ENCODE measurements at regions not wholly inside any gene's neighbourhood (a gene's known extent, or its start where the extent isn't known, plus 50 kb on each side); places are given as distances from the start of the nearest gene placed in this dataset.

- DNase-seq: no peak
These were observed 191.3 kb downstream of the MID1IP1 start for GRCh38 chrX:38992441-38993096.

- no peak for DNase-seq
These were observed 192.2 kb downstream of the MID1IP1 start for GRCh38 chrX:38993500-38993899.

GRCh38 chrX:38999099-38999498, 197.8 kb downstream of the MID1IP1 start:
- no peak for DNase-seq

- DNase-seq: no peak
These were observed 198.9 kb downstream of the MID1IP1 start for GRCh38 chrX:38999967-39000745.

- DNase-seq: no peak
These were observed 199.5 kb downstream of the MID1IP1 start for GRCh38 chrX:39000802-39001201.

GRCh38 chrX:39002466-39002865, 201.2 kb downstream of the MID1IP1 start:
- DNase-seq: no peak

- DNase-seq: peak; percentile 53 to 74
These were observed 207.3 kb downstream of the MID1IP1 start for GRCh38 chrX:39008549-39008948.

- no peak for DNase-seq
These were observed 210.4 kb downstream of the MID1IP1 start for GRCh38 chrX:39011454-39012221.

GRCh38 chrX:39012621-39013111, 211.4 kb downstream of the MID1IP1 start:
- no peak for DNase-seq

- no peak for DNase-seq
These were observed 215.3 kb downstream of the MID1IP1 start for GRCh38 chrX:39016556-39016955.

GRCh38 chrX:39017077-39017476, 215.8 kb downstream of the MID1IP1 start:
- no peak for DNase-seq

- no peak for DNase-seq
These were observed 216.5 kb downstream of the MID1IP1 start for GRCh38 chrX:39017716-39018115.

- DNase-seq: no peak
These were observed 217.3 kb downstream of the MID1IP1 start for GRCh38 chrX:39018541-39018940.

GRCh38 chrX:39019056-39019455, 217.8 kb downstream of the MID1IP1 start:
- no peak for DNase-seq

- DNase-seq: peak; percentile 38
These were observed 218.9 kb downstream of the MID1IP1 start for GRCh38 chrX:39020051-39020669.

- no peak for DNase-seq
These were observed 220.8 kb downstream of the MID1IP1 start for GRCh38 chrX:39022106-39022505.

- DNase-seq: no peak
These were observed 228.0 kb downstream of the MID1IP1 start for GRCh38 chrX:39029221-39029620.

- DNase-seq: no peak
These were observed 229.4 kb downstream of the MID1IP1 start for GRCh38 chrX:39030636-39031035.

- no peak for DNase-seq
These were observed 238.6 kb downstream of the MID1IP1 start for GRCh38 chrX:39039890-39040289.

- DNase-seq: no peak
These were observed 242.7 kb downstream of the MID1IP1 start for GRCh38 chrX:39043838-39044550.

- DNase-seq: no peak
These were observed 245.9 kb downstream of the MID1IP1 start for GRCh38 chrX:39047174-39047573.

GRCh38 chrX:39049975-39050374, 248.7 kb downstream of the MID1IP1 start:
- no peak for DNase-seq

Measured in AML-193 (cell line).